GM13976 (cell line): ENCODE measurements at regions not wholly inside any gene's neighbourhood (a gene's known extent, or its start where the extent isn't known, plus 50 kb on each side); places are given as distances from the start of the nearest gene placed in this dataset.
"Not testable (repeated sequence)": the region's sequence is repeated elsewhere in the genome, so short reads cannot be mapped to it uniquely, and the experiment has no call there.

Source experiments
- DNase-seq: peaks from one replicate; pipeline ENCODE4 v3.0.0; 2012; ENCODE audit warnings: low spot score
- CTCF ChIP-seq: IDR thresholded peaks from 2 replicates; pipeline ENCODE4 v1.5.1; 2012; ENCODE audit warnings: borderline replicate concordance, mild to moderate bottlenecking; ENCODE audit not compliant: insufficient read depth; ENCODE audit errors: extremely low read depth, missing control alignments, control extremely low read depth
- in situ Hi-C: fragments of 300-500 bp; cut with MboI; formaldehyde crosslinking; loops from one replicate; pipeline ENCODE4 v1.12.0; 2022; ENCODE audit warnings: low sequenced_read_pairs, mixed read lengths, inconsistent platforms; ENCODE audit not compliant: unreplicated experiment

- no peak for DNase-seq
- no peak for TF ChIP-seq CTCF
- in situ Hi-C loops, result no loop called here
Measured at GRCh38 chr2:175793648-175794047, 208.4 kb downstream of the LNPK start.

GRCh38 chr2:175792881-175793280 lies 209.2 kb downstream of the LNPK start:
- no peak for TF ChIP-seq CTCF
- in situ Hi-C loops, result no loop called here
- DNase-seq, result no peak

- no peak for TF ChIP-seq CTCF
- in situ Hi-C loops, result no loop called here
- no peak for DNase-seq
Measured at GRCh38 chr2:175792199-175792598, 209.9 kb downstream of the LNPK start.

GRCh38 chr2:175786471-175787124 lies 215.5 kb downstream of the LNPK start:
- TF ChIP-seq CTCF, result no peak
- in situ Hi-C loops, result no loop called here
- DNase-seq, result no peak

- DNase-seq, in situ Hi-C loops: not testable (repeated sequence)
Measured at GRCh38 chr2:175777337-175777736, 224.7 kb downstream of the LNPK start.

GRCh38 chr2:175769200-175769599 lies 232.9 kb downstream of the LNPK start:
- TF ChIP-seq CTCF, result no peak
- DNase-seq, result no peak
- in situ Hi-C loops, result no loop called here

GRCh38 chr2:175766880-175767279 lies 235.2 kb downstream of the LNPK start:
- DNase-seq, result no peak
- no peak for TF ChIP-seq CTCF
- in situ Hi-C loops, result no loop called here
